ENCODE measurements at regions not wholly inside any gene's neighbourhood (a gene's known extent, or its start where the extent isn't known, plus 50 kb on each side); places are given as distances from the start of the nearest gene placed in this dataset.
"Not testable (repeated sequence)": the region's sequence is repeated elsewhere in the genome, so short reads cannot be mapped to it uniquely, and the experiment has no call there.

DNA sequence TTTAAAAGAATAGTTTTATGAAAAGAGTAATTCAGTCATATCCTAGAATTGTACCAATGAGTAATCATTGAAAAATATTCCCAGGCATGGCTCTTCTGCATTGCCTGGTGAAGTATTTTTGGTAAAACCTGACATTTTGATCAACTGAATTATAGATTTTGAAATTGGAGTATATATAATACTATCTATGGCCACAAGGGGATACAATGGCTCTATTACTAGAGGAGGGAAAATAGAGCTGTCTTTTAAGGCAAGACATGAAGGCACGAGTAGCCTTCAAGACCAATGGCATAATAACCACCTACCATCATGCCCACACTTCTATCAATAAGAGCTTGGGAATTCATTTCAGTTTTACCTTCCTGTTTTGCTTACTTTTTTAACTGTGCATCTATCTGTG lies 1241.4 kb upstream of the TMEM132C start:
- peak; percentile 8 for DNase-seq (ENCODE audit: low read depth)

DNA sequence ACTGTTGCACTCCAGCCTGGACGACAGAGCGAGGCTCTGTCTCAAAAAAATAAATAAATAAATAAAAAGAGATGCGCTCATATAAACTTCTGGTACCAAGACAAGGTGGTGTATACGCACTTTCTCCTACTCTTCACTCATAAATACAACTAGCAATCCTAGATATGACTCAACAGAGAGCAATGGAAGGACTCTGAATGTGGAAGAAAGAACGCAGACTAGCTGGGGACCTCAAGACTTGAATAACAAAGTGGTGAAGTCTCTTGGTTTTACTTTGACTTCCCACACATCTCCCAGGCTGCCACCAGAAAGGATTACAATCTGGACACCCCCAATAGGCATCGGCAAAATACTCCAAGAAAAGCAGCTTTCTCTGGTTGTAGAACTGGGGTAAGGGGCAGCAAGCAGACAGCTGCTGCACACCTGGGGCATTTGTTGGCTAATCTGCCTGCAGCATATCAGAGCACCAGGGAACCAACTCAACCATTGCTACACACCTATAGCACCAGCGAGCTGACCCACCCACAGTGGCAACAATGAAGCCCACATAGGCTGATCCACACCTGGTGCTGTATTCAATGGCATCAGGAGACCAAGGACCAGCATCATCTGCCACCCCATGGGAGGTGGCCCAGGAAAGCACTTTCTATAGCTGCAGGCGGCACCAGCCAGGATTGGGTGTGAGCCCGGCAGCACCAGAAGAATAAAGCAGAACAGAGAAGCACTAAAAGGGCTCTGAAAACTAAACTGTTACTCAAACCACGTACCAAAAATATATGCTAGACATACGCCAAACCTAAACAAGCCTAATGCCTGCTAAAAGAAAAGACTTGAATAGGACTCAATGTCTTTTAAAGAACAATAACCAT lies 1231.7 kb upstream of the TMEM132C start:
- no peak for DNase-seq (ENCODE audit: low read depth)

DNA sequence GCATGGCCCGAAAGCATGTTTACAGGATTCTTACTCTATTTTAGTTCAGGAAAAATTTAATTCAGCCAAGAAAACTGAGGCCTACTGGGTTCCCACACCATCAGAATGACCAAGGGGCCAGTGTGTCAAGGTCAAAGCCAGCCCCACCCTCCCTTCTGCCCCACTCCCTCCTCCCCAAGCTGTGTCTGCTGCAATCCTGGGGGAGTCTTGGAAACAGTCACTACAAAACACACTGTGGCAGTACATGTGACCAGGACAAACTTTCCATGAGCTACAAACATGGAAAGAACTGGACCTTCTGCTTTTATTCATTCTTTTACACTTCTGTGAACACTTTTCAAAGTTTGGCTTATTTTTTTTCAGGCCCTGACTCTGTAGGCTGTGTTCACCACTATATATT lies 1228.8 kb upstream of the TMEM132C start:
- no peak for DNase-seq (ENCODE audit: low read depth)

DNA sequence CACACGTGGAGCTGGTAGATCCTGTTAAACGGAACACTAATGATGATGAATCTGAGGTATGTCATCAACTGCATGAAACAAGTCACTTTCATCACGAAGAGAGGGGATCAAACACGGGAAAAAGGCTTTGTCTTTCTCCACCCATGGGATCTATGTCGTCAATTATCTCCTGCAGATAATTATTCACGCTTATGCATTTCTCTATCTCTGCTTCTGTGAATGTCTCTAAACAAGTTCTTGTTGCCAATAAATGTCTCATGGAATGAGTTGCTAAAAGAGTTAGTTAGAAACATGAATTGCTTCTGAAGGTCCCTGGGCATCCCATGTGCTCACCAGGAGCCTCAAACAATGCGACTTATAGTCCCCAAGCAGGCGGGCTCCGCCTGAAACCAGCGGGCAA lies 1228.2 kb upstream of the TMEM132C start:
- no peak for DNase-seq (ENCODE audit: low read depth)

DNA sequence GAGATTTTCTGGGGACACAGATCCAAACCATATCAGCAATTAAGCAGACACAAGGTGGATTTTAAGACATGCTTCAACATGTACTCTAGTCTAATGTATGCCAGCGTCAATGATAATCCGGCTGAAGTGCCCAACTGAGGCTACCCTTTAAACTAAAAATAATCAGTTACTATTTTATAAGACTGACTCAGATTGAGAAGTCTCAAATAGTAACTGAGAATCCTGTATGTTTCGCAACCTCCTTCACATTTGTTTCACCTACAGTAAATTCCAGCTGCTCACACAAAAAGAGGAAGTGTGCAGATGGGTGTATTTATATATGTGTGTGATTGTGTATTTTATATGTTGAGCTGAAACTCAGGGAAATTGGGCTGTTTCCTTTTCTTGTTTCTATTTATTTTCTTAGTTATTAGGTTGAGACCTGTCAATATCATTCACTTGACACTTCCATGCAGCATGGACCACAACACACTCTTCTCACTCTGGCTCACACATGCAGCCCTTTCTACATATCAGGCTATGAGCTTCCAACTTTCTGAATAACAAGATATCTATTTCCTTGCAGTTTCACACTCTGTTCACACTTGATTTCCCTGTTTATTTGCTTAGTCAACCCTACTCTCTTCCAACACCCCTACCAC lies 1224.9 kb upstream of the TMEM132C start:
- DNase-seq (ENCODE audit: low read depth) = no peak

DNA sequence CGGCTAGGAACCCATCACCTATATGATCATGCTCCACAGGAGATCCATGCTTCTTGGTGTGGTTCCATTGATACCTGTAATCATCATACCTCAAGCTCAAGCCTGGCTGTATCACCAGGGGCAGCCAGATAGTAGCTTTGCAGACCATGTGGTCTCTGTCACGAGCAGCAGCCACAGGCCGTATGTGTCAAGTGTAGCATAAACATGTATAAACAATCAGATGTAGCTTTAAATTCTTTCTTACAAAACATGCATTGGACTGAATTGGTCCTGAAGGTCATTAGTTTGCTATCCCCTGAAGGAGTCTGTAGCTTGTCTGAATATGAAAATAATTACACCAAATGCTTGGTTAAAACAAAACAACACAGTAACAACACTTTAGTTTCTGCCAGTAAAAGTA lies 1223.2 kb upstream of the TMEM132C start:
- no peak for DNase-seq (ENCODE audit: low read depth)

DNA sequence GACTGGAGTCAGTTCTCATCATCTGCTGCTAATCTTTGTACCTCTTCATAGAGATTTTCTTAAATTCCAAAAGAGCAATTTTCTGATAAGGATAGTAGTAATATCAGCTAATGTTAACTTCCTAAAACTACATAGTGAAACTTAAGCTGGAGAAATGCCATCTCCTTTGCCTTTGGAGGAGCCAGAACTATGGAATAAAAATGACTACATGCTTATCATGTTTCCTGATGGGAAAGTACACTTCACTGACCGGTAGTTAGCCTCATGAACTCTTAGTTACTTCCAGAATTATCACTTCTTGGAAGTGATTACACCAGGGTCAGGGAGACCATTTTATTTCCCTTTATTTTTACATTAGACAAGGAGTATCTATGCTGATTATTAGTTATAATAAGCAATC lies 1222.1 kb upstream of the TMEM132C start:
- no peak for DNase-seq (ENCODE audit: low read depth)

DNA sequence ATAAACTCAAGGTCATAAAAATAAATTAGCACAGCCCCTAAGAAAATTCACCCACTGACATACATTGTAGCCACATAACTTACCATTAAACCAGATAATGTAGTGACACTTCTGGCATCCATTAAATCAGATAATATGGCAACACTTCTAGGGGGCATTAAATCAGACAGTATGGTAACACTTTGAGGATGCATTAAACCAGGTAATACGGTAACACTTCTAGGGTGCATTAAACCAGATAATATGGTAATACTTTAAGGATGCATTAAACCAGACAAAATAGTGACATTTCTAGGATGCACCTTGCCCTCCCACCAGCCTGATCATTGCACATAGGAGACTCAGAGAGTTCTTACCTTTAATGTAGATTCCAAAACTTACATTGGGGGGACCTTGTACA lies 1220.5 kb upstream of the TMEM132C start:
- DNase-seq (ENCODE audit: low read depth) = no peak

DNA sequence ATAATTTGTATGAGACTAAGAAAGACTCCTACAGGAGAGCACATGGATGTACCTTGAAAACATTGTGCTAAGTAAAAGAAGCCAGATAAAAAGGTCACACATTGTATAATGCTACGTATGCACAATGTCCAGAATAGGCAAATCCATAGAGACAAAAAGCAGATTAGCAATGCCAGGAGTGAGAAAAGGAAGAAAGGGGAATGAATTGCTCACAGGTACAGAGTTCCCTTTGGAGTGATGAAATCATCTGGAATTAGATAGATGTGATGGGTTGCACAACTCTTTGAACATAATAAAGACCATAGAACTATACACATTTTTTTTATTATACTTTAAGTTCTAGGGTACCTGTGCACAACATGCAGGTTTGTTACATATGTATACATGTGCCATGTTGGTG lies 1218.9 kb upstream of the TMEM132C start:
- no peak for DNase-seq (ENCODE audit: low read depth)

DNA sequence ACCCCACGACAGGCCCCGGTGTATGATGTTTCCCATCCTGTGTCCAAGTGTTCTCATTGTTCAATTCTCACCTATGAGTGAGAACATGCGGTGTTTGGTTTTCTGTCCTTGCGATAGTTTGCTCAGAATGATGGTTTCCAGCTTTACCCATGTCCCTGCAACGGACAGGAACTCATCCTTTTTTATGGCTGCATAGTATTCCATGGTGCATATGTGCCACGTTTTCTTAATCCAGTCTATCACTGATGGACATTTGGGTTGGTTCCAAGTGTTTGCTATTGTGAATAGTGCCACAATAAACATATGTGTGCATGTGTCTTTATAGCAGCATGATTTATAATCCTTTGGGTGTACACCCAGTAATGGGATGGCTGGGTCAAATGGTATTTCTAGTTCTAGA lies 1218.4 kb upstream of the TMEM132C start:
- DNase-seq (ENCODE audit: low read depth) = not testable (repeated sequence)

DNA sequence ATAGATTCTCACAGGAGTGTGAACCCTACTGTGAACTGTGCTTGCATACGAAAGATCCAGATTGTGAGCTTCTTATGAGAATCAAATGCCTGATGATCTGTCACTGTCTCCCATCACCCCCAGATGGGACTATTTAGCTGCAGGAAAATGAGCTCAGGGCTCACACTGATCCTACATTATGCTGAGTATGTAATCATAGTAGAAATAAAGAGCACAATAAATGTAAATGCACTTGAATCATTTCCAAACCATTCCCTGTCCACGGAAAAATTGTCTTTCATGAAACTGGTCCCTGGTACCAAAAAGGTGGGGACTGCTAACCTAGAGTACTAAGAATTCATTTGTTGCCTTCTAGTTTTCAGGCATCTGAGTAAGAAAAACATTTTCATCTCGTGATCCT lies 1215.8 kb upstream of the TMEM132C start:
- no peak for DNase-seq (ENCODE audit: low read depth)

DNA sequence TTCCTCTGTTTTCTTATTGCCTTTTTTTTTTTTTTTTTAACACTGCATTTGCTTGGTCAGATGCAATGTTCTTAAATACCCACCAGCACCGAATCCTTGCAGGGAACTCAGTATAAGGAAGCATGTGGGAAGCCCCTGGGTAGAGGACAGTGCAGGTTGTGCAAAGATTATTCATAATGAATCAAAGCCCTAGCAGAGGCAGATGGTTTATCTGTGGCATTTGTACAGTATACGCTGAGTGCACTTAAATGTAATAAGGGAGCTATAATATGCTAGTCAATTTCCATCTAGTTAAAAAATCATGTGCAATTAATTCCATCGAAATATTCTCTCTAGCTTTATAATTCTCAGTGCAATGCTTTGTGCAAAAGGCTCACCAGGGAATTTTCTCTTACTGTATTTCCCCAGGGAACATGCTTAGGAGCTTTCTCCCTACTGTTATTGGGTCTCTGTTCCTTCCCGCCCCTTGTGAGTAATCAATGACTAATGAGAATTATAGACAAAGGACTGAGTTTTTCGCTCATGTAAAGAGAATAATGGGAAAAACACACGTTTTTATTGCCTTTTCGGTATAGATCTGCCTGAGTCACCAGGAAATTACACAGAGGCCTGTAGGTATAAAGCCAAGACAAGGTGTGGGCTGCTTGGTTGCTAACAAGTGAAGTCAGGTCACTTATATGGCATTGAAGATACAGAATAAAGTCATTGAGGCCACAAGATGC lies 1214.3 kb upstream of the TMEM132C start:
- DNase-seq (ENCODE audit: low read depth) = peak; percentile 94

DNA sequence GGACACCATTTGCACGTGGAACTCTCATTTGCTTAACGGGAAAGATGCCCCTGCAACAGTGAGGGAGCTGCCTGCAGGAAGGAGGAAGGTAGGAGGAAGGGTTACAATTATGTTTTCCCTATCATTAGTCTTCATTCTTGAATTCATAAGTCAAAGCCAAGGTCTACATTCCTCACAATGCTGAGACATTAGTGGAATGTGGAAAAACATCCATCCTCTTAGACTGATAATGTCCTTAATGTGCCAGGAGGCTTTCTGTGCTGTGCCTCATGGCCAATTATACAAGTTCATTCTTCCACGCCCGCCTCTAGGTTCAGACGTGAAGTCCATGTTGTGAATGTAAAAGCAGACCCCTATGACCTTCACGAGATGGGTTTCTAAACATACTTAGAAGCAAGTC lies 1212.4 kb upstream of the TMEM132C start:
- peak; percentile 35 for DNase-seq (ENCODE audit: low read depth)

DNA sequence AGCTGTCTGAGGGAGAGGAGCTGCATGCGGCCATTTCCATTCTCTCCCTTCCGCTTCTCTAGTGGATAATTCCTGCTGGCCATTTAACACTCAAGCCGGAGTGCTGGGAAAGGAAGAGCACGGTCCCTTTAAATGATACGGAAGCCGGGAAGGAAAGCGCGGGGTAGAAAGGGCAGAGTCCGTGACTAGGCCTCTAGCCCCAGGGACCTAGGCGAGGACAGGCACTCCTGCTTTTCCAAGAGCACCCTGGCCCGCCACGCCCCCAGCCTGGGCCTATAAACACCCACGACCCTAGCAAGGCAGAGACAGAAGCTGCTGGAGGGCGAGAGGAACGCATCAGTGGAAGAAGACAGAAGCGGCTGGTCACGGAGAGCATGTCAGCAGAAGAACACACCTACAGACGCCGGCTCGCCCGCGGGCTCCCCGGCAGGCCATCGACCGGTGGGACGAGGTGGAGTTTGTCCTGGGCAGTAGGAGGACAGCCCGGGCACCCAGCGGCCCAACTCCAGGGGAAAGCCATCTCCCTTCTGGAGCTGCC lies 1206.6 kb upstream of the TMEM132C start:
- no peak for DNase-seq (ENCODE audit: low read depth)

DNA sequence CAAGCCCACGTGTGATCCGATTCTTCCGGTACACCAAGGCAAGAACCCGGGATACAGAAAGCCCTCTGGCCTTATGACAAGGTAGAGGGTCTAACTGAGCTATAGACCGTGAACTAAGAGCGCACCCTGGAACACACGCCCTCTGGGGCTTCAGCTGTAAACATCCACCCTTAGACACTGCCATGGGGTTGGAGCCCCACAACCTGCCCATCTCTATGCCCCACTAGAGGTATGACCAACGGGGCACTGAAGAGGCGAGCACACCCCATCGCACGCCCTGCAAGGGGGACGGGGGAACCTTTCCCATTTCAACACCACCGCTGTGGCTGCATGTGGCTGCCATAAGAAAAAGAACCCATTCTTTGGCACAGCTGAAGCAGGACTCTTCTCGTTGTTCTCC lies 1206.0 kb upstream of the TMEM132C start:
- no peak for DNase-seq (ENCODE audit: low read depth)

DNA sequence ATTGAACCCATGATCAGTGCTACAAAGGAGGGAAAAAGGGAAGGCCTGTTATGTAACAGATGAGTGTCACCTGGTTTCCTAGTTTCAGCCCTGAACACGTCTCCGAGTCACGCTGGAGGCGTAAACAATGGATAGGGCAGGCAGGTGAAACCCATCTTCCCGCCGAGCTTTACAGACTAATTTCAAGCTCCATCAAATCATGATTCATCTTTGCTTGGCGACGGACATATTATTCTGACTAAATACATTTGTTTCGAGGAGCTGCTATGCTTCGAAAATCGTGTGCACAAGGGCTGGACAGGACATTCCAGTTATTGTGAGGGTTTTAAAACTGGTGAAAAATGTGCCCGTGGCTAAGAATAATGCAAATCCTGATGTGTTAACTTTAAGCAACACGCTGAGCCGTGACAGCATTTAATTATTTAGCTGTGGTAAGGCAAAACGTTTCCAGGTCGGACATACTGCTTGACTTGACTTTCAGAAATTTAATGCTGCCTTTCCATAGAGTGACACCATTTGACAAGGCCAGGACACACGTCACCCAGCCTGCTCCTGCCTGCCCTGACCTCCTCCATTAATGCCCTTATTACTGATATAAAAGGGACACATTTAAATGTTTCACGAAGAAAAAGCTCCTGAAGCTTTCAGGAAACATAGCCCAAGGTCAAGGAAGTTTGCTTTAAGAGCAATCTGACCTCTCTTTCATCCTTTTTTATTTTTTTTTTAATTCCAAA lies 1203.5 kb upstream of the TMEM132C start:
- no peak for DNase-seq (ENCODE audit: low read depth)

DNA sequence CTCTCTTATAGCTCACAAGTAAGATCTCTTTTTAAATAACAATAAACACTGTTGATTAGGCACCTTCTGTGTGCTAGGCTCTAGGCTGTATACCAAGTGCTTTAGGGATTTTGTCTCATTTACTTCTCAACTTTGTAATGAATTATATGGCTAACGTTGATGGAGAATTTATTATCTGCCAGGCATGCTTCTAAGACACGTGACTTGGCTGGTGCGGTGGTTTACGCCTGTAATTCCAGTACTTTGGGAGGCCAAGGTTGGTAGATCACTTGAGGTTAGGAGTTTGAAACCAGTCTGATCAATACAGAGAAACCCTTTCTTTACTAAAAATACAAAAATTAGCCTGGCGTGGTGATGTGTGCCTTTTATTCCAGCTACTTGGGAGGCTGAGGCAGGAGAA lies 1202.8 kb upstream of the TMEM132C start:
- DNase-seq (ENCODE audit: low read depth) = no peak

DNA sequence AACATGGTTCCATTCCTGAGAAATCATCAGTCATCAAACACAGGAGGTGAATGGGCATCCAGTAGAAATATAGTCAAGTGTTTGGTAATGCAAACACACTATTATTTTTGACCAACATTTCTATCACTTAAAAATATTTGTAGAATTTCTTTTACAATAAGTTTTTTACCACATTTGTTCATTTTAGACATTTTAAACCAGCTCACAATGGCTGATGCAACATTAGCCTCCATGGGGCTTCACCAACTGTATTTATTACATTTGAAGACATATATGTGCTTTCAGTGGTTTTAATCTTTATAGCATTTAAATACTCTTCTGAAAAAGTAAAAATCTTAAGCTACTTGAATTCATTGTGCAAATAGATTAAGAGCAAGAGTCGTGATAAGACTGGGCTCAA lies 1201.4 kb upstream of the TMEM132C start:
- no peak for DNase-seq (ENCODE audit: low read depth)

DNA sequence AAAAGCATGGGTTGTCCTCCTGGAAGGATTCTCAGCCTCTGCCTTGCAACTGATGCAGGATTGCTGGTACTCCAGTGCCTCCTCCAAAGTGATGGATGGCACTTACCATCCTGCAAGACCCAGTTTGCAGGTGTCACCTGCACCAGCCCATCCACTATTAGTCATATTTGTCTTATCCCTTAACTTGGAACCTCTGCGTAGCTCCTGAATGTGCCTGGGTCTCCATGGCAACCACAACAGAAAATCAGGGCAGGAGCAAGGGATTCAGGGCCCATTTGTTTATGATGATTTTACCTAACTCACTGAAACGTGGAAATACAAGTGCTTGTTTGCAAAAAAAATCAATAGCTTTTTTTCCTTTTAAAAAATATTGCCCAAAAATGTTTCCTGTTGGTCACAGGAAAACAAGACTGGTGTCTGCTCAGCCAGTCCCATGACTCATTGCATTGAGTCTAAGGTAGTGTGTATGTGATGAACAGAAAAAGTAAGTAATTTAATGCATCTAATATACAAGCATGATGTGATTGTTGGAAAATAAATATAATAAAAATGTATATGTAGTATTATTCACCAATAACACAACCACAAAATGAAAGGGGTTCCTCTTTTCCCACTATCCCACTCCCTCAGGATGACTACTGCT lies 1196.3 kb upstream of the TMEM132C start:
- DNase-seq (ENCODE audit: low read depth) = no peak

DNA sequence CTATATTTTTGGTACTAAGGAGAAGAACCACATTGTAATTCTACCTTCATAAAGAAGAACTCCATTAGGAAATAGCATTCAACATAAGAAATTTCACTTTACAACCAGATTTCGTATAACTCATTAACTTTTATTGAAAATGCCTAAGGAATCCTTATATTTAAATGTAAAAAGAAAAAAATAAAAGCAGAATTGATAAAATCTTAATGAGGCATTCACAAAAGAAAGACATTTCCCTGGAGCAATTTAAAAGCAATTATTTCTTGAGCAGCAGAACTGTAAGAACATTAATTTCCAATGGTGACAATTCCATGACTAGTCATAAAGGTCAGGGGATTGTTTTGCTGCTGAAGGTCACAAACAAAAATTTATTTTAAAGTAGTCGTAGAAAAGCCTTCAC lies 1192.8 kb upstream of the TMEM132C start:
- no peak for DNase-seq (ENCODE audit: low read depth)

DNA sequence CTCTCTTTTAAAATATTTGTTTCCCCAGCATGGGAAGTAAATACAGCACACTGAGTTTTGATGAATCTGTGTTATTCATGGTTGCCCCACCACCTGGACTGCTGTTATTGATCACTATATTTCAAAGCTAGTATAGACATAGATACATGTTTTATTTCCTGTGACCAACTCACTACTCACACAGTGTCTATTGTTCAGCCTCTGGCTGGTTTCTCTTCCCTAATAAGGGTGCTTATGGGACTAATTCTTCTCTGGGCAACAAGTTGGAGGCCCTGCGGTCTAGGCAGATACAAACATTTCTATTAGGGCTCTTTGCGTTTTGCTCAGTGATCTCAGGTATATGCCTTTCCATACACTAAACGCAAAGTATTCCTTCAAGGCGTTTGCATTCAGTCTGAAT lies 1191.0 kb upstream of the TMEM132C start:
- no peak for DNase-seq (ENCODE audit: low read depth)
